SU-DHL-6 (cell line): ENCODE measurements at regions not wholly inside any gene's neighbourhood (a gene's known extent, or its start where the extent isn't known, plus 50 kb on each side); places are given as distances from the start of the nearest gene placed in this dataset.

ENCODE experiments used
- CTCF ChIP-seq: fragments of 200-600 bp; sonication (generic); IDR thresholded peaks from one replicate; pipeline ENCODE4 v1.5.1; 2017; ENCODE audit warnings: antibody characterized with exemption, mild to moderate bottlenecking, low read length, moderate library complexity; ENCODE audit not compliant: insufficient read depth, poor library complexity, severe bottlenecking
- EZH2phosphoT487 ChIP-seq: fragments of 200-600 bp; sonication (generic), shearing (Covaris generic); conservative IDR thresholded peaks from 2 replicates; pipeline ENCODE4 v1.6.1; 2018; ENCODE audit warnings: mild to moderate bottlenecking, antibody characterized with exemption, low read length, moderate library complexity, mixed read lengths

DNA sequence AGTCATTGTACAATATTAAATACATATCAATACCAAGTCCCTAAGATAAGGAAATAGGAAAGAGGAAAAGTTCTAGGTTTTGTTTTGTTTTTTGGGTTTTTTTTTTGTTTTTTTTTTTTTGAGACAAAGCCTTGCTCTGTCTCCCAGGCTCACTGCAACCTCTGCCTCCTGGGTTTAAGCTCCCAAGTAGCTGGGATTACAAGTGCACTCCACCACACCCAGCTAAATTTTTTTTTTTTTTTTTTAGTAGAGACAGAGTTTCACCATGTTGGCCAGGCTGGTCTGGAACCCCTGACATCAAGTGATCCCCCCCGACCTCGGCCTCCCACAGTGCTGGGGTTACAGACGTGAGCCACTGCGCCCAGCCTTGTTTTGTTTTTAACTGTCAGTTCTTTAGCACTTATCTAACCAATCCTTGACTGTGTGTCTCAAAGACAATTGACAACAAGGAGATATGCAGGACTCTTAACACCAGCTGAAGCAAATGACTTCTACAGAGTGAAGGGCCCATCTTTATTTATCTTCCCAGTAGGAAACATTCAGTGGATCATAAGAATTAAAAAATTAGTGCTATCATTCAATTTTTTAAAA is 100.0 kb upstream of the RAP2B start:
- TF ChIP-seq CTCF (no peak), EZH2phosphoT487 (no peak)
